SU-DHL-6 (cell line): ENCODE measurements at regions not wholly inside any gene's neighbourhood (a gene's known extent, or its start where the extent isn't known, plus 50 kb on each side); places are given as distances from the start of the nearest gene placed in this dataset.

Experiments
- H2AFZ ChIP-seq: fragments of 200-600 bp; sonication (generic); 2 replicates; pipeline ENCODE4 v1.6.1; 2014; ENCODE audit warnings: low read depth, mild to moderate bottlenecking, moderate library complexity, mixed read lengths, antibody characterized with exemption, low read length; ENCODE audit not compliant: severe bottlenecking
- H3F3A ChIP-seq: fragments of 200-600 bp; shearing (Covaris generic); 2 replicates; pipeline ENCODE4 v1.6.0; 2016; ENCODE audit warnings: antibody characterized with exemption, mild to moderate bottlenecking; ENCODE audit not compliant: insufficient read depth
- H3K27ac ChIP-seq: fragments of 200-600 bp; sonication (generic); 2 replicates; pipeline ENCODE4 v1.5.1; 2016; ENCODE audit warnings: low read depth, mild to moderate bottlenecking, low read length, moderate library complexity, mixed read lengths
- H3K27me3 ChIP-seq: fragments of 200-600 bp; sonication (generic), shearing (Covaris generic); 2 replicates; pipeline ENCODE4 v1.6.0; 2014; ENCODE audit warnings: mild to moderate bottlenecking, low read length
- H3K36me3 ChIP-seq: fragments of 200-600 bp; sonication (generic); 2 replicates; pipeline ENCODE4 v1.6.1; 2014; ENCODE audit warnings: mild to moderate bottlenecking, low read length, mixed read lengths
- H3K4me2 ChIP-seq: fragments of 300-600, 200-600 bp; shearing (Covaris generic), sonication (generic); 2 replicates; pipeline ENCODE4 v1.6.0; 2014; ENCODE audit warnings: low read length, low read depth, mild to moderate bottlenecking; ENCODE audit not compliant: poor library complexity, severe bottlenecking
- H3K4me3 ChIP-seq: fragments of 200-600 bp; sonication (generic); 2 replicates; pipeline ENCODE4 v1.5.1; 2014; ENCODE audit warnings: antibody characterized with exemption, low read length, mild to moderate bottlenecking, mixed read lengths; ENCODE audit not compliant: insufficient read depth, poor library complexity, severe bottlenecking
- H3K79me2 ChIP-seq: fragments of 200-600 bp; sonication (generic); 2 replicates; pipeline ENCODE4 v1.6.1; 2014; ENCODE audit warnings: mild to moderate bottlenecking, low read length, moderate library complexity; ENCODE audit not compliant: insufficient read depth
- H3K9ac ChIP-seq: fragments of 200-600 bp; sonication (generic); 2 replicates; pipeline ENCODE4 v1.7.0; 2014; ENCODE audit warnings: mild to moderate bottlenecking, low read length
- H3K9me2 ChIP-seq: fragments of 200-600 bp; sonication (generic); replicated peaks from 2 replicates; pipeline ENCODE4 v1.6.1; 2014; ENCODE audit warnings: low read length; ENCODE audit not compliant: insufficient read depth
- H3K9me3 ChIP-seq: fragments of 200-600 bp; sonication (generic); 2 replicates; pipeline ENCODE4 v1.6.1; 2014; ENCODE audit warnings: low read length, mixed read lengths; ENCODE audit not compliant: insufficient read depth
- H4K20me1 ChIP-seq: fragments of 200-600 bp; sonication (generic); 2 replicates; pipeline ENCODE4 v1.6.1; 2014; ENCODE audit warnings: low read depth, mild to moderate bottlenecking, antibody characterized with exemption, low read length, moderate library complexity, mixed read lengths
- EZH2phosphoT487 ChIP-seq: fragments of 200-600 bp; sonication (generic), shearing (Covaris generic); conservative IDR thresholded peaks from 2 replicates; pipeline ENCODE4 v1.6.1; 2018; ENCODE audit warnings: mild to moderate bottlenecking, antibody characterized with exemption, low read length, moderate library complexity, mixed read lengths
- TF ChIP-seq, protein P1 (sequence below): fragments of 200-600 bp; sonication (generic); IDR thresholded peaks from one replicate; pipeline ENCODE4 v1.5.1; 2017; ENCODE audit warnings: antibody characterized with exemption, mild to moderate bottlenecking, low read length, moderate library complexity; ENCODE audit not compliant: insufficient read depth, poor library complexity, severe bottlenecking

DNA sequence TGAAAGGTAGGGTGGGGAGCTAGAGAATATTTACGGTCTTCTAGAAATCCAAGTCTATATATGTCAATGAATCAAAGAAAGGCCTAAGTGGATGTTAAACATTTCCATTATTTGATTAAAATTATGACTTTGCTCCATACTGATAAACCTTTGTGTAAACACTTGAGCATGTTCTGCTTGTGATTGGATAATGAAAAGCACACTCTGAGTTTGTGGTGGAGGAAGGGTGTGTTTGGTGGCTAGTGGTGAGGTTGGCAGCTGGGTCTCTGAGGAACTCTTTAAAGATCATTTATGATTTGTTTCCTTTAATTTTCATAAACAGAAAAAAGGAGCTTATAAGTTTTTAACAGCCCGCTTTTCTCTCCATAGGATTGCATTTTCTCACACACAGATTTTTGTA, 84.7 kb downstream of the RFPL4B start:
- no peaks in the 10 kb centered on the region for H3F3A ChIP-seq
- H4K20me1 ChIP-seq: no peaks in the 10 kb centered on the region
- no peaks in the 10 kb centered on the region for H3K79me2 ChIP-seq
- H2AFZ ChIP-seq: no peak overlapping the region
- no peaks in the 10 kb centered on the region for H3K27me3 ChIP-seq
- TF ChIP-seq EZH2phosphoT487: no peak
- TF ChIP-seq, protein P1, sequence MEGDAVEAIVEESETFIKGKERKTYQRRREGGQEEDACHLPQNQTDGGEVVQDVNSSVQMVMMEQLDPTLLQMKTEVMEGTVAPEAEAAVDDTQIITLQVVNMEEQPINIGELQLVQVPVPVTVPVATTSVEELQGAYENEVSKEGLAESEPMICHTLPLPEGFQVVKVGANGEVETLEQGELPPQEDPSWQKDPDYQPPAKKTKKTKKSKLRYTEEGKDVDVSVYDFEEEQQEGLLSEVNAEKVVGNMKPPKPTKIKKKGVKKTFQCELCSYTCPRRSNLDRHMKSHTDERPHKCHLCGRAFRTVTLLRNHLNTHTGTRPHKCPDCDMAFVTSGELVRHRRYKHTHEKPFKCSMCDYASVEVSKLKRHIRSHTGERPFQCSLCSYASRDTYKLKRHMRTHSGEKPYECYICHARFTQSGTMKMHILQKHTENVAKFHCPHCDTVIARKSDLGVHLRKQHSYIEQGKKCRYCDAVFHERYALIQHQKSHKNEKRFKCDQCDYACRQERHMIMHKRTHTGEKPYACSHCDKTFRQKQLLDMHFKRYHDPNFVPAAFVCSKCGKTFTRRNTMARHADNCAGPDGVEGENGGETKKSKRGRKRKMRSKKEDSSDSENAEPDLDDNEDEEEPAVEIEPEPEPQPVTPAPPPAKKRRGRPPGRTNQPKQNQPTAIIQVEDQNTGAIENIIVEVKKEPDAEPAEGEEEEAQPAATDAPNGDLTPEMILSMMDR: no peak
- no peak overlapping the region for H3K4me2 ChIP-seq
- no peak overlapping the region for H3K9ac ChIP-seq
- no peaks in the 10 kb centered on the region for H3K36me3 ChIP-seq
- no peak overlapping the region for H3K4me3 ChIP-seq
- H3K9me3 ChIP-seq: no peaks in the 10 kb centered on the region
- H3K9me2 ChIP-seq: no peaks in the 10 kb centered on the region
- H3K27ac ChIP-seq: no peak overlapping the region

DNA sequence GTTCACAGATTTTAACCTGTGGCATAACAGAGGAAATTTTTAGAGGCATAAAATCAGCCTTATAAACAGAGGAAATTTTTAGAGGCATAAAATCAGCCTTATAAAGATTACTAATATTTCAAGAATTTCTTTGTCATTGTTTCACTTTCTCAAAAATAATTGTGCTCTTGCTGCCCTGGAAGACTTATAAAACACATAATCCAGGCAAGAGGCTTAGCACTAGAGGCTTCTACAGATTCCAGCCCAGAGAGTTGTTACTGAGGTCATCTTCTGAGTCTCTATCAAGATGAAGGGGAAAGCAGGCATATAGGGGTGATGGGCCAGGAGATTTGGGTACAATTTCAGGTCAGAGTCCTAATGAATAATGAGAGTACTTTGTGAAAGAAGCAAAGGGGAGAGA, 85.7 kb downstream of the RFPL4B start:
- Histone ChIP-seq H3K9me2 (no peaks in the 10 kb centered on the region), H3K4me2 (no peak overlapping the region), H3F3A (no peaks in the 10 kb centered on the region), H3K27ac (no peak overlapping the region), H4K20me1 (no peaks in the 10 kb centered on the region), H3K27me3 (no peaks in the 10 kb centered on the region), H3K79me2 (no peaks in the 10 kb centered on the region), H3K4me3 (no peak overlapping the region), H3K9me3 (no peaks in the 10 kb centered on the region), H2AFZ (no peak overlapping the region), H3K36me3 (no peaks in the 10 kb centered on the region), H3K9ac (no peak overlapping the region)
- TF ChIP-seq, protein P1: no peak
- TF ChIP-seq EZH2phosphoT487: no peak

DNA sequence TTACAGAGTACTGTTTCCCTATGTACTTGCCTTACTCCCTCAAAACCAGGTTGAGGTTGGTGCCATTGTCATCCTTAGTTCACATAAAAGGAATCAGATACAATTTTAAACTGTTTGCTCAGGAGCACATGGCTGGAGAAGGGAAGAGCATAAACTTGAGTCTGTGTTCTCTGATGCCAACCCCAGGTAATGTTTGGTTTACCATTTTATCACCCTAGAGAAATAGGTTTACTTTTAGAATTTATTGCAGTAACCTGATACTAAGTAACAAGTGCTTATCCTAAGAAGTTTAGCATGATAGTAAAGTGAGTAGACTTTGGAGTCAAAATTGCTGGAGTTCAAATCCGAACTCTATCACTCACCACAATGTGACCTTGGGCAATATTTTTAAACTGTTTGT, 86.3 kb downstream of the RFPL4B start:
- Histone ChIP-seq H3K4me2 (no peak overlapping the region), H3K27ac (no peak overlapping the region), H2AFZ (no peak overlapping the region), H3K4me3 (no peak overlapping the region), H3K9me2 (no peaks in the 10 kb centered on the region), H3K9me3 (no peaks in the 10 kb centered on the region), H3K9ac (no peak overlapping the region), H4K20me1 (no peaks in the 10 kb centered on the region), H3K36me3 (no peaks in the 10 kb centered on the region), H3K79me2 (no peaks in the 10 kb centered on the region), H3F3A (no peaks in the 10 kb centered on the region), H3K27me3 (no peaks in the 10 kb centered on the region)
- no peak for TF ChIP-seq EZH2phosphoT487
- TF ChIP-seq, protein P1: no peak
